T-helper 1 cell treated with Interleukin-12 subunit alpha and Interleukin-12 subunit beta and Interleukin-4 antibody, amounts not matched to agents 30 ng/mL and 1 ng/mL, for 36 hours (primary cell): ENCODE measurements at regions not wholly inside any gene's neighbourhood (a gene's known extent, or its start where the extent isn't known, plus 50 kb on each side); places are given as distances from the start of the nearest gene placed in this dataset.
"Not testable (repeated sequence)": the region's sequence is repeated elsewhere in the genome, so short reads cannot be mapped to it uniquely, and the experiment has no call there.

ENCODE experiments used
- intact Hi-C: fragments of 100-400 bp; cut with micrococcal nuclease; formaldehyde crosslinking; loops from one replicate; pipeline ENCODE4 v1.15.1; 2024

DNA sequence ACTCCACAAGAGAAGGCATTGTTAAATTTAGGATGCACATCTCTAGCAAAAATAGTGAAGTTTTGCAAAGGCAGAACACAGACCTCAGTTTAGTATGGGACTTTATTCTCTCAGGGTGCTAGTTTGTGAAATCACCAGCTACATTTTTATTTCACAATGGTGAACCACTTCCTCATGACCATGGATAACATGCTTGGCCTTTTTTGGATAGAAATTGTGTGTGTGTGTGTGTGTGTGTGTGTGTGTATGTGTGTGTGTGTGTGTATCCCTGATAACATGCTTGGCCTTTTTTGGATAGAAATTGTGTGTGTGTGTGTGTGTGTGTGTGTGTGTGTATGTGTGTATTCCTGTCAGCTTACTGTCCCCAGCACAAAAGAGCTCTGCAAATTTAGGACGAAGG is 989.0 kb upstream of the TYRP1 start:
- intact Hi-C loops: not testable (repeated sequence)

DNA sequence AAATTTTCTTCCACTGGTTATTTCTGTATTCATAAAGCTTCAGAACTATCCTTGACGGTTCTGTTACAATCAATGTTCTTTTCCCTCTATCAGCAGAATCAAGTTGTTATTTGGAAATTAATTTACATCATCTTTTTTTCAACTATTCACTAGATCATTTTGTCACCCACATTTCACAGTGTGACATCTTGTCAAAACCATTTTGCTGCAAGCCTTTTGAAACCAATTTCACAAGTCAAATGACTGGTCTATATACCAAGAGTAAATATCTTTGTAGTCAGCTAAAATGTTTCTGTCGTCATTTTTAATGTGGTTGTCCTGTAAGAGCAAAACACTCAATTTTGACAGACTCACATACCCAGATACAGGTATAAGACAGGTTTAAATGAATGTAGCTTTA is 984.3 kb upstream of the TYRP1 start:
- intact Hi-C loops: no loop called here

GRCh38 chr9:11709567-11709966 is 983.6 kb upstream of the TYRP1 start:
- intact Hi-C loops: no loop called here

GRCh38 chr9:11713077-11713476 is 980.1 kb upstream of the TYRP1 start:
- intact Hi-C loops: no loop called here

- intact Hi-C loops: no loop called here
Measured at GRCh38 chr9:11722957-11723356, 970.2 kb upstream of the TYRP1 start.

- intact Hi-C loops: no loop called here
Measured at GRCh38 chr9:11726659-11727058, 966.5 kb upstream of the TYRP1 start.

GRCh38 chr9:11735391-11735790 is 957.8 kb upstream of the TYRP1 start:
- intact Hi-C loops: loop anchor here (10.0 kb wide), 1 partner anchor 61 kb away; no protein-coding TSS in a partner anchor

GRCh38 chr9:11742471-11742870 is 950.7 kb upstream of the TYRP1 start:
- intact Hi-C loops: no loop called here

DNA sequence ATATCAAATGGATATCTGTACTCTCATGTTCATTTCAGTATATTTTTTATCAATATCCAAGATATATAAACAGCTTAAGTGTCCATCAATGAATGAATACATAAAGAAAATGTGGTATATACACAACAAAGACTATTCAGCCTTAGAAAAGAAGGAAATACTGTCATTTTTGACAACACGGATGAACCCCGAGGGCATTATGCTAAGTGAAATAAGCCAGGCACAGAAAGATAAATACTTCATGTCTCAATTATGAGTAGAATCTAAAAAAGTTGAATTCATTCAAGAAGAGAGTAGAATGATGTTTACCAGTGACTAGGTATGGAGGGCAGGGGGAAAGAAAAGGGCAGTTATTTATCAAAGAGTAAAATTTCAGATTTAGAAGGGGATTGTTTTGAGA is 949.8 kb upstream of the TYRP1 start:
- intact Hi-C loops: no loop called here

DNA sequence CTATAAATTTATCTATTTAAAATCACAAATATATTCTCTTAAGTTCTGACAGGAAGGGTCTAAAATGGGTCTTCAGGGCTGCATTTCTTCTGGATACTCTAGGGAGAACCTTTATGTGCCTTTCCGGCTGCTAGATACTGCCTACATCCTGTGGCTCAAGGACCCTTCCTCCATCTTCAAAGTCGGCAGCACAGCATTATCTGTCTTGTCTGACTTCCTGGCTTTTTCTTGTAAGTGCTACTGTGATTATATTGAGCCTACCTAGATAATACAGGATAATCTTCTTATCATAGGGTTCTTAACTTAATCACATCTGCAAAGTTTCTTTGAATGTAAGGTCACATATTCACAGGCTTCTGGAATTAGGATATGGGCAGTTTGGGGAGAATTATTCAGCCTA is 943.8 kb upstream of the TYRP1 start:
- intact Hi-C loops: no loop called here

DNA sequence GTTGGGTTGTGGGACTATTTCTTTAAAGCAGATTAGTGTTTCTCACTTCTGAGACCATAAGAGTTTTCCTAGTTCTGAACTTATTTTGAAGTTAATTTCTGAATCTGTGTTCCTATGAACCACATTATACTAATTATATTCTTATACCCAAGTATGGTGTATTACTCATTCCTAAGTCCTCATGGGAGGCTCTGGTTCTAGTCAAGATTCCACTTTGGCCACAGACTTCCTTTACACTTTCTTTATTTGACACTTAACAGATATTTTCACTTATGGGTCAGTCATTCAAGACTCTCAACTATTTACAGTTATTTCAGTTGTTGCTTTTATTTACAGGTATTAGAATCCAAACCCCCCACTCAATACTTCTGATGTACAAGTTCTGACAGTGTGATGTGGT is 937.2 kb upstream of the TYRP1 start:
- intact Hi-C loops: no loop called here

GRCh38 chr9:11757408-11757807 is 935.8 kb upstream of the TYRP1 start:
- intact Hi-C loops: no loop called here

GRCh38 chr9:11758016-11758415 is 935.2 kb upstream of the TYRP1 start:
- intact Hi-C loops: no loop called here

DNA sequence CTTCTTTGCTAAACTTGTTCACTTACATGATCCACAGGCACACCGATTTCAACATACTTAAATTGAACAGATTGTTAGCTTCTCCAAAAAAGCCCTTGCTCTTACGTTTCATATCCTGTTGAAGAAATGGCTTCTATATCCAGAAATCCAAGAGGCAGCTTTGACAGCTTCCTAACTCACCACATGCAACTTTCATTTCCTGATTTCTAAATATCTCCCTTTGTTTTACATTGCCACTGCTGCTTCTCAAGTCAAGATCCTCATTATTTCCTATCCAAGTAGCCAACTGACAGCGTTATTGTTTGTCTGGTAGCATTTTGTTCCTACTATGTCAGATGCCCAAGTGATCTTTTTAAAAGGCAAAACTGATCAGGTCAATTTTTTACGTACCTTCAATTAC is 913.2 kb upstream of the TYRP1 start:
- intact Hi-C loops: loop anchor here (10.0 kb wide), 1 partner anchor 65 kb away; no protein-coding TSS in a partner anchor

DNA sequence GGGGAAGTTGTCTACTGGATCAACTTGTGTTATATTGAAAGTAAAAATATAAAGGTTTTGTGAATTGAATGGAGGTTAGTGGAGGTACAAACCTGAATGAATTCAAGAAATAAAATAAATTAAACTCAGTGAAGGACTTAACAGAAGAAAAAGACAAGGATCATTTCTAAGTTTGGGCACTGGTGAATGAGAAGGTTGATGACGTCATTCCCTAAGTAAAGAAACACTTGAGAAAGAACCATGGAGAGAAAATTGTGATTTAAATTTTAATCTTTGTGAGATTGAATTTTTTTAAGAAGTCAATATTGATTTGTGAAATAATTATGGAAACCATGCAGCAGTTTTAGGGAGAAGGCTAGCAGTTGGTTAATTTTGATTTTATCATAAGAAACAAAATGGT is 900.3 kb upstream of the TYRP1 start:
- intact Hi-C loops: no loop called here

DNA sequence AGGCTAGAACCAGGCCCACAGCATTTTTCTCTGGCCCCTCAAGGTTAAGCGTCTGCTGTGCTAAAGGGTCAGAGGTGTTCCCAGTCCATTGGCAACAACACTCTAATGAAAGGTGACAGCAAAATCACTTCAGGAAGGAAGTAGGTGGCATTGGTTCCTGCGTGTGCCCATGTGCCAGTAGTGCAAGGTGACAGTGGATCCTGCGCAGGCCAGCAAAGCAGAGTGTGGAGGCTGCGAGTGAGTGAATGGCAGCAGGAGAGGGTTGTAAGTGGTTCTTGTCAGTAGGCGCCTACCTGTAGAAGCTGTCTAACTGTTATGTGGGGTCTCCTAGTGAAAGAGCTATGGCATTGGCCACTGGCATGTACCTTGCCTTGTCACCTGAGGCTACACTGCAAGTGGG is 898.2 kb upstream of the TYRP1 start:
- intact Hi-C loops: no loop called here

DNA sequence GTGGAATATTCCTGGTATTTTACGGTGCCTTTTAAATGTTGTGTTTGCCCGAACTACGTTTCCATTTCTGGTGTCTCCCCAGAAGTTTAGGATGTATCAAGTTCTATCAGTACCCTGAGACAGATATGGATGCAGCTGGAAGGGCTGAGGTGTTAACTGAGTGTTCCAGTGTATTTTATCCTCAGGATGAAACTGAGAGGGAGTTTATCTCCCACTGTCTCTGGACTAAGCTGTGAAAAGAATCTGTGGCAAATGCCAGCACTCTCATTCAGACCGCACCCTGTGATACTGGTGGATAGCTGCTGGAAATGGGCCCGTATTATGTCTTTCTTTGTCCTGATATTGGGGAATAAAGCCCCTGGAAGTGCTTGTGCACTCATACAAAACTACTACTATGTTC is 887.2 kb upstream of the TYRP1 start:
- intact Hi-C loops: no loop called here

DNA sequence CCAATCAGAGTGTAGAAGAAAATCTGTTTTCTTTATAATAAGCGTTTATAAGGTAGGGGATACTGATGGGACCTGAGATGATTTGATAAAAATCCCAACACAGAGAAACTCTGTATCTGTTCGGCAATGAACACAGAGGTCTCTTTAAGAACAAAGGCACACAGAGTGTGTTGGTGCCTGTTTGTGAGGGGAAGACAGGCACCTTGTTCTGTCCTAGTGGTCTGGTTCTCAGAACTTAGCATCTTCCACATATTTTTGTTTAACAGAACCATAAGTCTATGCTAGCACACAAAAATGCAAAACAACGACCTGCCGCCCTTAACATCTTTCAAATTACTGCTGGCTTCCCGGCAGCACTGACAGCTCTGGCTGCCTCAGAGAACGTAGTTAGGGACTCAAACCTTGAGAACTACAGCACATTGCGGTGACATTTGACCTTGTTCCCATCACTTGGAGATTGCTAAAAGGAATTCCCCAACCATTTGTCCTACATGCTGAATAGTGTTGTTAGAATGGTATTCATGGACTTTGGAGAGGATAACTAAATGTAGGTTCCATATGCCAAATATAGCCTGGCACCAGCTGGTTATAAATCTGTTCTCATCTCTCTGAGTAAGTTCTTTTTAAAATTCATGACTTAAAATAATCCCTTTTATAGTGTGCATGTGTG is 871.7 kb upstream of the TYRP1 start:
- intact Hi-C loops: no loop called here

- intact Hi-C loops: no loop called here
Measured at GRCh38 chr9:11828201-11828600, 865.0 kb upstream of the TYRP1 start.

DNA sequence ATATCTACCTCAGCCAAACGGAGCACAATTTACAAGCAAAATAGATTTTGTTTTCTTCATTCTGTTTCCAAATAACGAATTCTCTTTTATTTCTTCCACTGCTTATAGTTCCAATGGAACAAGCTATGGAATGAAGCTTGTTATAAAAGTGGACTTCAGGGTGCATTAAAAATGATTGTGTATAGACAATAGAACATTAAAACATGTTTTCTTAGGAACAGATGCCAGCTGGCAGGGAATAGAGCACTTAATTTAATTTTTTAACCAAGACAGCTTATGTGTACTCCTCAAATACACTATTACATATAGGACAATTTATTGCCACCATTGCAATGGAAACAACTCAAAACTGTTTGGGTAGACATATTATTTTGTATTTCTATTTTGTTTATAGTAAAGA is 860.1 kb upstream of the TYRP1 start:
- intact Hi-C loops: no loop called here

GRCh38 chr9:11868795-11869194 is 824.4 kb upstream of the TYRP1 start:
- intact Hi-C loops: no loop called here

DNA sequence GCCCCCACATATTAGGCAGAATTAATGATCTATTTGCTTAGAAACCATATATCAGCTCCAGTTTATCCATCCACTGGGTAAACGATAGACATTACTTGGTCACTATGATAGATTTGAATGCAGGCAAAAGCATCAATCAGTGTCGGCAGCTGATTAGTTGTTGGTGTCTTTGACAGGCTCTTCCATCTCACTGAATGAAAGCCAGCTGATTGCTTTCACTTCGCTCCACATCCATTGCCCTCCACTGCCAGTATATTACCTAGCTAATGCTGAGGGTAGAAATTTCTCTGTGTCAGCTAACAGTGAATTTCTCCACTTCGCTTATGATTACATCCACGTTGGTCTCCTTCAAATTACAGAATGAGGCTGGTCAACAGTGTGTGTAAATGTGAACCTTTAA is 821.3 kb upstream of the TYRP1 start:
- intact Hi-C loops: no loop called here

DNA sequence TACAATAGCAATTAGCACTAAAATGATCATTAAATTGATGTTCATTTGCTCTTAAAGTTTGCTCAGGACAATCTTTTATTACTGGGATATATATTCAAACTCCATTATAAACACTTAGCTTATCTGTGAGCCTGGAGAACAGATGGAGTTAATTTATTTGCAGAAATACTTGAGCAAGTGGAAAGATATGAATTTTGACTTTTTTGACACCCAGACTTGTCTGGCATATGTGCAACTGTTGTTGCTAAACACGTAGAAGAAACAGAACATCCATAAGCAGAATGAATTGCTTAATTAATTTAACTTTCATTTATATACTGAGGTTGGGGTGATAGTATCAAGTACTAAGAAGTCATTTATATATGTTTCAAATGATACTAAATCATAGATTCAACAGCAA is 820.7 kb upstream of the TYRP1 start:
- intact Hi-C loops: no loop called here

DNA sequence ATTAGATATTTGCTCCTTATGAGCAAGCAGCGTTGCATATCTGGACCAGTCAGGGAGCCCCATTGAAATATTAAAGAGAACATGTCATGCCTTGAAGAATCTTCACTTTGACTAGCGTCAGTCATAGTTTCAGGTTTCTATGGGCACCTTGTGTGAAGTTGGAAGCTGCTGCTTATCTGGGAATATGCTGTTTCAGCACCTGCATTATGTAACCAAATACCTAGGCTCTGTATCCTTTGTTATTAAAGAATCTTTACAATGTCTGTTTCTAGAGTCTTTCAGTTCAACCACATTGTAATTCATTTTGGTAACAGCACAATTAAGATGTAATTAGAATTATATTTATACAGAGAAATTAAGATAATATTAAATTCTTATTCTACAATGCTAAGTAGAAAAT is 818.8 kb upstream of the TYRP1 start:
- intact Hi-C loops: no loop called here
